ENCODE measurements at regions not wholly inside any gene's neighbourhood (a gene's known extent, or its start where the extent isn't known, plus 50 kb on each side); places are given as distances from the start of the nearest gene placed in this dataset.

DNA sequence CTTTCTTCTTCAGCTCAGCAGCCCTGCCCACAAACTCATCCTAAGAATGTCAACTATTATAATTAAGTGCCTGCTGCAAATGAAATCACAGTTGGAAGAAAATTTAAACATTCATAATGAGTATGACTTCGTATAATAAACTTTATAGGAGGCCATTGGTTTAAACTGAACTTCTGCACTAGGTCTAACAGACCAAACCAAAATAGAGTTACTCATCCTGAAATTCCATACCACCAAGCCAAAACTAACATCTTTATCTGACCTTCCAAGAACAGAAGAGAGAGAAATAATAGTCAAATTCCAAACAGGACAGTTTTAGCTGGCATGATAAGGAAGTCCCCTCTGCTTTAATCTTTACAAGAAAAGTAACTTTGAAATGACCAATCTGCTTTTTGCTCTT is 472.4 kb upstream of the PRMT6 start:
- TF ChIP-seq CTCF (IDR thresholded peaks at IDR 0.05; ENCODE audit: insufficient read depth, low read length), result no peak
- no peak for TF ChIP-seq REST (IDR thresholded peaks at IDR 0.05; ENCODE audit: insufficient replicate concordance, low read depth)
- no peak for TF ChIP-seq POLR2AphosphoS5 (IDR thresholded peaks at IDR 0.05; ENCODE audit: low read depth)
